PC-3 (cell line): ENCODE measurements at regions not wholly inside any gene's neighbourhood (a gene's known extent, or its start where the extent isn't known, plus 50 kb on each side); places are given as distances from the start of the nearest gene placed in this dataset.

ENCODE experiments used
- ATAC-seq: fragments of 200-7000 bp; cut with Tn5 transposase; 2 replicates; pipeline ENCODE4 v1.9.1; 2020; ENCODE audit warnings: mild to moderate bottlenecking, moderate library complexity
- BruUV-seq: library from RNA; stranded (reverse); fragments of 400-500 nt; replicated peaks from 2 replicates; lab custom pipeline; 2021; lab: Mats Ljungman, UMichigan
- CTCF ChIA-PET: fragments of 300-600 bp; sonication (Branson Sonifier 250); formaldehyde crosslinking; loops from one replicate; lab custom pipeline; 2022; ENCODE audit warnings: antibody characterized with exemption; lab: Charles Lee
- POLR2A ChIA-PET: fragments of 300-600 bp; sonication (Branson Sonifier 250); formaldehyde crosslinking; loops from one replicate; lab custom pipeline; 2022; ENCODE audit warnings: antibody characterized with exemption; ENCODE audit not compliant: unreplicated experiment; lab: Charles Lee
- DNase-seq: peaks from one replicate; pipeline ENCODE4 v3.0.0-alpha.2; 2015
- H2AFZ ChIP-seq: fragments of 300-600 bp; sonication (generic); 2 replicates; pipeline ENCODE4 v1.6.0; 2016; ENCODE audit warnings: antibody characterized with exemption, low read length
- H3F3A ChIP-seq: fragments of 300-600 bp; sonication (generic); one replicate; pipeline ENCODE4 v1.6.0; 2017; ENCODE audit warnings: antibody characterized with exemption, low read length, control low read depth, mild to moderate bottlenecking; ENCODE audit not compliant: unreplicated experiment
- H3K27ac ChIP-seq: fragments of 300-600 bp; sonication (generic); 2 replicates; pipeline ENCODE4 v1.5.1; 2016; ENCODE audit warnings: mild to moderate bottlenecking, low read length
- H3K27me3 ChIP-seq: fragments of 300-600 bp; sonication (generic); 2 replicates; pipeline ENCODE4 v1.6.1; 2016; ENCODE audit warnings: low read length, mixed read lengths
- H3K36me3 ChIP-seq: fragments of 300-600 bp; sonication (generic); 2 replicates; pipeline ENCODE4 v1.6.1; 2016; ENCODE audit warnings: low read depth, mixed run types, low read length, mixed read lengths
- H3K4me1 ChIP-seq: fragments of 300-600 bp; sonication (generic); 2 replicates; pipeline ENCODE4 v1.5.1; 2016; ENCODE audit warnings: low read length; ENCODE audit not compliant: insufficient read depth
- H3K4me2 ChIP-seq: fragments of 300-600 bp; sonication (generic); 2 replicates; pipeline ENCODE4 v1.6.0; 2016; ENCODE audit warnings: low read length
- H3K4me3 ChIP-seq: fragments of 300-600 bp; sonication (generic); 2 replicates; pipeline ENCODE4 v1.5.1; 2016; ENCODE audit warnings: mild to moderate bottlenecking, low read length, mixed read lengths
- H3K79me2 ChIP-seq: fragments of 300-600 bp; sonication (generic); 2 replicates; pipeline ENCODE4 v1.6.1; 2017; ENCODE audit warnings: low read length, mixed read lengths
- H3K9ac ChIP-seq: fragments of 300-600 bp; sonication (generic); 2 replicates; pipeline ENCODE4 v1.6.0; 2016; ENCODE audit warnings: mild to moderate bottlenecking, low read length
- H3K9me2 ChIP-seq: fragments of 300-600 bp; sonication (generic); replicated peaks from 2 replicates; pipeline ENCODE4 v1.6.1; 2016; ENCODE audit warnings: mixed run types, low read length, mixed read lengths
- H3K9me3 ChIP-seq: fragments of 300-600 bp; sonication (generic); 2 replicates; pipeline ENCODE4 v1.6.1; 2016; ENCODE audit warnings: low read length, mixed read lengths
- H4K20me1 ChIP-seq: fragments of 300-600 bp; sonication (generic); 2 replicates; pipeline ENCODE4 v1.6.1; 2016; ENCODE audit warnings: low read length, mixed read lengths
- EZH2 ChIP-seq: fragments of 300-600 bp; sonication (generic); IDR thresholded peaks from one replicate; pipeline ENCODE4 v1.6.1; 2017; ENCODE audit warnings: antibody characterized with exemption, mild to moderate bottlenecking, low read length; ENCODE audit not compliant: unreplicated experiment
- EZH2phosphoT487 ChIP-seq: fragments of 300-600 bp; sonication (generic); IDR thresholded peaks from 2 replicates; pipeline ENCODE4 v1.6.1; 2018; ENCODE audit warnings: mild to moderate bottlenecking, antibody characterized with exemption, low read length, borderline replicate concordance
- intact Hi-C: fragments of 100-400 bp; cut with micrococcal nuclease; formaldehyde crosslinking; loops from 2 replicates; pipeline ENCODE4 v1.9.0; 2023
- TF ChIP-seq, protein P1 (sequence below): fragments of 300-600 bp; sonication (generic); conservative IDR thresholded peaks from 2 replicates; pipeline ENCODE4 v1.5.1; 2017; ENCODE audit warnings: antibody characterized with exemption, low read depth, mild to moderate bottlenecking, low read length

DNA sequence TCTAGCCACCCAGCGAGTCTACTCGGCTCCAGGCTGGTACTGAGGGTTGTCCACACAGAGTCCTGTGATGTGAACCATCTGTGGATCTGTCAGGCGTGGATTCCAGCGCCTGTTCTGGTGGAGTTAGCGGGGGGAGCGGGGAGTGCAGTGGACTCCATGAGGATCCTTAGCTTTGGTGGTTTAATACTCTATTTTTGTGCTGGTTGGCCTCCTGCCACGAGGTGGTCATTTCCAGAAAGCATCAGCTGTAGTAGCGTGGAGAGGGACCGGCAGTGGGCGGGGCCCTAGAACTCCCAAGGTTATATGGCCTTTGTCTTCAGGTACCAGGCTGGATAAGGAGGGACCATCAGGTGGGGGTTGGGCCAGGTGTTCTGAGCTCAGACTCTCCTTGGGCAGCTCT lies 446.5 kb downstream of the EDEM1 start:
- H4K20me1 ChIP-seq = no peaks in the 10 kb centered on the region
- no peaks in the 10 kb centered on the region for H3K9me3 ChIP-seq
- CTCF ChIA-PET = no interaction called here
- no peaks in the 10 kb centered on the region; the same call in 1 of the 2 replicates for H3K4me1 ChIP-seq
- H3K4me3 ChIP-seq = no peak overlapping the region
- H3K27ac ChIP-seq = no peak overlapping the region
- intact Hi-C loops = no loop called here
- no peak overlapping the region for H3K9ac ChIP-seq
- DNase-seq = no peak
- no peak for TF ChIP-seq EZH2
- TF ChIP-seq EZH2phosphoT487 = no peak
- TF ChIP-seq, protein P1, sequence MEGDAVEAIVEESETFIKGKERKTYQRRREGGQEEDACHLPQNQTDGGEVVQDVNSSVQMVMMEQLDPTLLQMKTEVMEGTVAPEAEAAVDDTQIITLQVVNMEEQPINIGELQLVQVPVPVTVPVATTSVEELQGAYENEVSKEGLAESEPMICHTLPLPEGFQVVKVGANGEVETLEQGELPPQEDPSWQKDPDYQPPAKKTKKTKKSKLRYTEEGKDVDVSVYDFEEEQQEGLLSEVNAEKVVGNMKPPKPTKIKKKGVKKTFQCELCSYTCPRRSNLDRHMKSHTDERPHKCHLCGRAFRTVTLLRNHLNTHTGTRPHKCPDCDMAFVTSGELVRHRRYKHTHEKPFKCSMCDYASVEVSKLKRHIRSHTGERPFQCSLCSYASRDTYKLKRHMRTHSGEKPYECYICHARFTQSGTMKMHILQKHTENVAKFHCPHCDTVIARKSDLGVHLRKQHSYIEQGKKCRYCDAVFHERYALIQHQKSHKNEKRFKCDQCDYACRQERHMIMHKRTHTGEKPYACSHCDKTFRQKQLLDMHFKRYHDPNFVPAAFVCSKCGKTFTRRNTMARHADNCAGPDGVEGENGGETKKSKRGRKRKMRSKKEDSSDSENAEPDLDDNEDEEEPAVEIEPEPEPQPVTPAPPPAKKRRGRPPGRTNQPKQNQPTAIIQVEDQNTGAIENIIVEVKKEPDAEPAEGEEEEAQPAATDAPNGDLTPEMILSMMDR = no peak
- no peaks in the 10 kb centered on the region for H3F3A ChIP-seq
- no peak overlapping the region for H3K4me2 ChIP-seq
- H2AFZ ChIP-seq = no peak overlapping the region
- H3K9me2 ChIP-seq = no peaks in the 10 kb centered on the region
- POLR2A ChIA-PET = no interaction called here
- no peaks in the 10 kb centered on the region for H3K36me3 ChIP-seq
- no peaks in the 10 kb centered on the region for H3K79me2 ChIP-seq
- no peak for ATAC-seq
- no TSS peak for BruUV-seq
- H3K27me3 ChIP-seq = no peaks in the 10 kb centered on the region

DNA sequence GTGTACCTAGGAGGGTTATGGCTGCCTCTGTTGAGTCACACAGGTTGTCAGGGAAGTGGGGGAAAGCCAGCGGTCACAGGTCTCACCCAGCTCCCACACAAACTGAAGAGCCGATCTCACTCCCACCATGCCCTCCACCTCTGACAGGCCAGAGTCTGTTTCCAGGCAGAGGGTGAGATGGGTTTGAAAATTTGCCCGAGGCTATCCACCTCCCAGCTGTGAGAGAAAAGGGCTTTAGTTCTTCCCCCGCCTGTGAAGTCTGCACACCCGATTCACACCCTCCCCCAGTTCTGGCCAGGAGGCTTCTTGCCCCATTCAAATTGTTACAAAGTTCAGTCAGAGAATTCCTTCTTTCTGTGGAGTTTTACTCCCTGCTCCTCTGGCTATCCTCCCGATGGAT lies 446.9 kb downstream of the EDEM1 start:
- Histone ChIP-seq H3F3A (no peaks in the 10 kb centered on the region), H3K9me2 (no peaks in the 10 kb centered on the region), H3K4me2 (peak overlapping the region; percentile 50), H3K27ac (no peak overlapping the region), H4K20me1 (no peaks in the 10 kb centered on the region), H3K79me2 (no peaks in the 10 kb centered on the region), H3K4me3 (no peak overlapping the region), H3K27me3 (no peaks in the 10 kb centered on the region), H3K9me3 (no peaks in the 10 kb centered on the region), H3K36me3 (no peaks in the 10 kb centered on the region), H3K4me1 (no peaks in the 10 kb centered on the region; the same call in 1 of the 2 replicates), H2AFZ (peak overlapping the region; percentile 45), H3K9ac (no peak overlapping the region)
- POLR2A ChIA-PET = no interaction called here
- no peak for DNase-seq
- BruUV-seq = no TSS peak
- TF ChIP-seq, protein P1 = no peak
- no peak for TF ChIP-seq EZH2phosphoT487
- TF ChIP-seq EZH2 = no peak
- CTCF ChIA-PET = no interaction called here
- no peak for ATAC-seq
- intact Hi-C loops = no loop called here

DNA sequence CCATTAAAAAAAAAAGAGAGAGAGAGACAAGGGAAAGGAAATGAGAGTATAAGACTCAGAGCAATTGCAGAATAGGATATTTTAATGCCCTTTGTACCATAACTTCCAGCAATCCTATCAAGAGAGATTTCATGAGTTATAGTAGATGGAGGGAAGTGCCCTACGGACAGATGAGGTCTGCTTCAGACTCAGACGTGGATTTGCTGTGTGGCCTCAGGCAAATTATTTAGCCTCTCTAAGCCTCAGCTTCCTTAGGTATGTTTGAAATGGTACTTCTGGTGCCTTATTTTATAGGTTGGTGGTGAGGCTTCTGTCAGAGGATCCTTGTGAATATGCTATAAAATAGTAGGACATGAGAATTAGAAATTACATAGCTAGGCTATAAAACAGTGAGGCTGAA lies 448.2 kb downstream of the EDEM1 start:
- no peaks in the 10 kb centered on the region for H3K9me2 ChIP-seq
- no peaks in the 10 kb centered on the region for H3K9me3 ChIP-seq
- H3K27me3 ChIP-seq = no peaks in the 10 kb centered on the region
- CTCF ChIA-PET = no interaction called here
- POLR2A ChIA-PET = no interaction called here
- no peaks in the 10 kb centered on the region for H3K36me3 ChIP-seq
- no peak overlapping the region for H3K9ac ChIP-seq
- BruUV-seq = no TSS peak
- ATAC-seq (no peak), DNase-seq (no peak)
- no peaks in the 10 kb centered on the region for H3K79me2 ChIP-seq
- H3K4me3 ChIP-seq = no peak overlapping the region
- no peak overlapping the region for H3K27ac ChIP-seq
- intact Hi-C loops = no loop called here
- H3K4me2 ChIP-seq = no peak overlapping the region
- no peaks in the 10 kb centered on the region for H4K20me1 ChIP-seq
- no peaks in the 10 kb centered on the region for H3F3A ChIP-seq
- no peak overlapping the region for H2AFZ ChIP-seq
- TF ChIP-seq EZH2 = no peak
- TF ChIP-seq, protein P1 = no peak
- TF ChIP-seq EZH2phosphoT487 = no peak
- no peaks in the 10 kb centered on the region; the same call in 1 of the 2 replicates for H3K4me1 ChIP-seq
